Kidney epithelial cell (primary cell): ENCODE measurements at regions not wholly inside any gene's neighbourhood (a gene's known extent, or its start where the extent isn't known, plus 50 kb on each side); places are given as distances from the start of the nearest gene placed in this dataset.

ENCODE experiments used
- DNase-seq: peaks from one replicate; pipeline ENCODE4 v3.0.0-alpha.2; 2010; ENCODE audit warnings: low read depth
- H3K27me3 ChIP-seq: 2 replicates; pipeline ENCODE4 v1.6.0; 2011; ENCODE audit warnings: low read length; ENCODE audit not compliant: control insufficient read depth, insufficient read depth
- H3K36me3 ChIP-seq: 2 replicates; pipeline ENCODE4 v1.5.1; 2011; ENCODE audit warnings: low read length; ENCODE audit not compliant: control insufficient read depth, insufficient read depth
- H3K4me3 ChIP-seq: 2 replicates; pipeline ENCODE4 v1.5.1; 2011; ENCODE audit warnings: low read depth, mild to moderate bottlenecking, control low read depth, low read length
- CTCF ChIP-seq: IDR thresholded peaks from 2 replicates; pipeline ENCODE4 v1.5.1; 2011; ENCODE audit warnings: mild to moderate bottlenecking, moderate library complexity, low read length, control low read depth, inconsistent platforms; ENCODE audit not compliant: insufficient read depth, poor library complexity, severe bottlenecking

- H3K4me3 ChIP-seq, result no peak overlapping the region
- no peak for TF ChIP-seq CTCF
- no peak for DNase-seq
- H3K27me3 ChIP-seq, result no peaks in the 10 kb centered on the region
- no peaks in the 10 kb centered on the region for H3K36me3 ChIP-seq
Observed at GRCh38 chr4:3641501-3641900, 109.3 kb upstream of the LRPAP1 start.

GRCh38 chr4:3640587-3640962, 108.4 kb upstream of the LRPAP1 start:
- H3K4me3 ChIP-seq, result no peak overlapping the region
- no peak for TF ChIP-seq CTCF
- no peak for DNase-seq

GRCh38 chr4:3639613-3640586, 107.7 kb upstream of the LRPAP1 start:
- TF ChIP-seq CTCF, result no peak
- Histone ChIP-seq H3K36me3 (no peaks in the 10 kb centered on the region), H3K27me3 (no peaks in the 10 kb centered on the region), H3K4me3 (no peak overlapping the region)
- DNase-seq, result no peak

More at GRCh38 chr4:3640587-3640962, 108.4 kb upstream of the LRPAP1 start:
- Histone ChIP-seq H3K36me3 (no peaks in the 10 kb centered on the region), H3K27me3 (no peaks in the 10 kb centered on the region)

- TF ChIP-seq CTCF, result no peak
- no peaks in the 10 kb centered on the region for H3K36me3 ChIP-seq
- DNase-seq, result no peak
- H3K27me3 ChIP-seq, result no peaks in the 10 kb centered on the region
- no peak overlapping the region for H3K4me3 ChIP-seq
Observed at GRCh38 chr4:3638080-3638795, 106.0 kb upstream of the LRPAP1 start.

- TF ChIP-seq CTCF, result no peak
- Histone ChIP-seq H3K4me3 (no peak overlapping the region), H3K27me3 (no peaks in the 10 kb centered on the region), H3K36me3 (no peaks in the 10 kb centered on the region)
- DNase-seq, result no peak
Observed at GRCh38 chr4:3637326-3638016, 105.2 kb upstream of the LRPAP1 start.
